Aorta (tissue), 5 donors: ENCODE measurements at regions not wholly inside any gene's neighbourhood (a gene's known extent, or its start where the extent isn't known, plus 50 kb on each side); places are given as distances from the start of the nearest gene placed in this dataset.
"Not testable (repeated sequence)": the region's sequence is repeated elsewhere in the genome, so short reads cannot be mapped to it uniquely, and the experiment has no call there.

Source experiments
- ATAC-seq: fragments of 200-7000 bp; cut with Tn5 transposase; one replicate; pipeline ENCODE4 v1.9.1; 2022; ENCODE audit warnings: moderate library complexity; ENCODE audit not compliant: low FRiP score
- DNase-seq, 2 donors: peaks; one replicate each; pipeline ENCODE4 v3.0.0-alpha.2; 2020
- H3K27ac ChIP-seq, 2 donors: one replicate each; pipeline ENCODE4 v1.5.1; 2013; ENCODE audit warnings: low read length in 2 of 2, mild to moderate bottlenecking in 2 of 2, moderate library complexity in 2 of 2, control low read depth in 1 of 2, inconsistent platforms in 1 of 2, low read depth in 1 of 2
- H3K27me3 ChIP-seq, 2 donors: one replicate each; pipeline ENCODE4 v1.6.1; 2013; ENCODE audit warnings: control low read depth in 1 of 2, low read length in 1 of 2, mild to moderate bottlenecking in 1 of 2, moderate library complexity in 1 of 2; ENCODE audit not compliant: insufficient read depth in 2 of 2, control insufficient read depth in 1 of 2
- H3K36me3 ChIP-seq, 2 donors: one replicate each; pipeline ENCODE4 v1.6.1; 2013; ENCODE audit warnings: control low read depth in 1 of 2, low read length in 1 of 2, mild to moderate bottlenecking in 1 of 2; ENCODE audit not compliant: insufficient read depth in 2 of 2, control insufficient read depth in 1 of 2
- H3K4me1 ChIP-seq, 2 donors: one replicate each; pipeline ENCODE4 v1.6.1; 2013; ENCODE audit warnings: low read length in 2 of 2, control low read depth in 1 of 2, mild to moderate bottlenecking in 1 of 2, moderate library complexity in 1 of 2; ENCODE audit not compliant: insufficient read depth in 2 of 2, control insufficient read depth in 1 of 2
- H3K4me3 ChIP-seq, 2 donors: one replicate each; pipeline ENCODE4 v1.5.1; 2013; ENCODE audit warnings: low read length in 2 of 2, control low read depth in 1 of 2, mild to moderate bottlenecking in 1 of 2
- H3K9me3 ChIP-seq: one replicate; pipeline ENCODE4 v1.6.1; 2013; ENCODE audit warnings: mild to moderate bottlenecking, low read length; ENCODE audit not compliant: control insufficient read depth
- WGBS, 2 donors: extraction: QIAGEN DNeasy Blood & Tissue Kit; methylation state at CpG; one replicate each; pipeline ENCODE4 v1.1.7; 2013; 5-methylcytosine and 5-hydroxymethylcytosine counted together
- intact Hi-C, 2 donors: fragments of 100-400 bp; cut with DNase I; formaldehyde crosslinking; loops; one replicate each; pipeline versions ENCODE4 v1.14.2 to v1.15.0; 2022
- donor health status: healthy with polysubstance abuse.
- donor health status: Bipolar disorder and iron deficiency.
- donor health status: DM: no; HTN: no; CAD: no.
- donor health status: DM: no; HTN: no; CAD: no.
- donor health status: DM: yes; HTN: yes; CAD: no.

DNA sequence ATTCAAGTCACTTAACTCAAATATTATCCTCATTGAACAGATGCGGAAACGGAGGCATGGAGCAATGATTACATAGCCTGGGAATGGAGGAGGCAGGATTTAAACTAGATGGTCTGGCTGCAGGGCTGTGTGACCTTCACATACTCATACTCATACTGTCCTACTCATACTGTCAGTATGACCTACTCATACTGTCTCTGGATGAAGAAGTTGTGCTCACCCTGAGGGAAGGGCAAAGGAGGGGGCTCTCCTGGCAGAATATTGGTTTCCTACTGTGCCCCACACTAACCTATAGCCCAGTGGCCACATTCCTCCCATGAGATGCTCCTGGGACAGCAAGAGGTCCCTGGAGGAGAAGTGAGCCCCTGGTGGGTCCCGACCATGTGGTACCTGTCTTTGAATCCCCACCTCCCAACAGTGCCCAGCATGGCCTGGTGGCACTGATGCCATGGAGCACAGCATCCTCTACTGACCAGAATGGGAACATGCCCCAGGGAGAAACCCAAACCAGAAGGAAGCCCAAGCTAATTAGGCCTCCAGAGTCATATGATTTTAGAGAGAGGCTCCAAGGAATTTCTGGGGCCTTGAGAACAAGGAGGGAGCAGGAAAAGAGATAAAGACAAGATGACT lies 197.3 kb upstream of the SDK2 start:
- H3K27me3 ChIP-seq, result peaks cover 0 to 3% of the 10 kb centered on the region in 2 donors
- ATAC-seq, result peak; percentile 31
- no peaks in the 10 kb centered on the region for H3K9me3 ChIP-seq
- H3K27ac ChIP-seq, result no peak overlapping the region
- intact Hi-C loops, result no loop called here
- no peak for DNase-seq
- H3K36me3 ChIP-seq, result no peaks in the 10 kb centered on the region
- WGBS, 2 donors, result 71 to 82% methylated on average over 3 of the region's 3 CpGs
- H3K4me3 ChIP-seq, result no peak overlapping the region
- no peaks in the 10 kb centered on the region for H3K4me1 ChIP-seq

DNA sequence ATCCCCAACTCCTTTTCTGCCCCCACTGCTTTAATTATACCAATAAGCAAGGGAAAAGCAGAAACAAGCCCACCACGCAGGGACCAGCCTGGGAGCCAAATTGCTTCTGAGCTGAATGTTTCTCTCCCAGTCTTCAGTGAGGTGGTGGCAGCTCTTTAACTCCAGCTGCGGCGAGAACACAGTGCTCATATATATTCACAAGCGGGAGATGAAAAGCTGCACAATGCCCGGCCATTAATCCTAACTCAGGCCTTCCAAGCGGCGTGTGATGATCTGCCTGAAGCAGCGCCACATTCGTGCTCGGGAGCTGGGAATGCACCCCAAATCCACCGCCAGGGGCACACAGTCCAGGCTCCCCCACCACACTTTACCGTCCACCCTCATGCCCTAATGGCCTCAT lies 203.7 kb upstream of the SDK2 start:
- DNase-seq (no peak), ATAC-seq (no peak)
- no peak overlapping the region for H3K27ac ChIP-seq
- no peaks in the 10 kb centered on the region for H3K9me3 ChIP-seq
- WGBS, 2 donors, result 94 to 95% methylated on average over 12 of the region's 12 CpGs
- H3K36me3 ChIP-seq, result no peaks in the 10 kb centered on the region
- intact Hi-C loops, result no loop called here
- H3K27me3 ChIP-seq, result no peaks in the 10 kb centered on the region
- no peak overlapping the region for H3K4me3 ChIP-seq
- no peaks in the 10 kb centered on the region for H3K4me1 ChIP-seq

DNA sequence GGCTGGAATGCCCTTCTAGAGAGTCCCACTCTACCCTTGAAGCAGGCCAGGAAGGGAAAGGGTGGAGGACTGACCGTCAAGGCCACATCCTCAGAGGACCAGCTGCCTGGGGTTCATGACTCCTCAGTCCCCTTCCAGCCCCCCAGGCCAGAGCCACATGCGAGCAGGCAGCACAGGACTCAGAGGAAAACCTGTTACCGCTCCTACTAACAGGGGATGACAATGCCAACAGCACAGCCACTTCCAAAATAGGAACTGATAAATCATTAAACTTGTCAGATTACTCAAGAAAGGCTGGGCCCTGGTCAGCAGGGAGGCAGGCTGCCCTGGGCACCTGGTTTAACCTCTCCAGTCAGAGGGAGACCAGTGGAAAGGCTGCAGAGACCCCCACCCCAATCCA lies 206.2 kb upstream of the SDK2 start:
- DNase-seq, result no peak
- no peaks in the 10 kb centered on the region for H3K36me3 ChIP-seq
- 50 to 52% methylated on average over 3 of the region's 3 CpGs for WGBS, 2 donors

DNA sequence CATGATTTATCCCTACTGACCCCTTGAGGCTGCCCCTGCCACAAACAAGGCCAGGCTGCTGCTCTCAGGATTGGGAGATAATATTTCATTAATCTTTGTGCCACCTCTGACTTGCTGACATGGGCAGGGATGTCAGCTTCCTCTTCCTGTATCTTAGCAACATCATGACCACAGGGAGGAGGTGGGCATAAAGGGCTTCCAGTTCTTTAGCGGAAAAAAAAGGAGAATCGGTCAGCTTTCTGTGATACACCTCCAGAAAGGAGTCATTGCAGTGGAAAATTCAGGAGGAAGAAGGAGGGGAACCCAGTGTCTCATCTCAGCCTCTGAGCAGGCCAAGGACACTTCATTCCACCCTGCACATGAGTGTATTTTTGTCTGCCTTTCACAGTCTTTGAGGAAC lies 206.8 kb upstream of the SDK2 start:
- H3K27me3 ChIP-seq, result no peaks in the 10 kb centered on the region
- intact Hi-C loops, result loop anchor here in 1 of 2 donors (10.0 kb wide), 1 partner anchor 254 kb away; no protein-coding TSS in a partner anchor
- ATAC-seq, result no peak
- H3K4me1 ChIP-seq, result no peaks in the 10 kb centered on the region
- no peak overlapping the region for H3K27ac ChIP-seq
- H3K4me3 ChIP-seq, result no peak overlapping the region
- DNase-seq, result no peak
- no peaks in the 10 kb centered on the region for H3K36me3 ChIP-seq
- WGBS, 2 donors, result 92 to 98% methylated on average over 2 of the region's 2 CpGs
- H3K9me3 ChIP-seq, result peaks cover 3% of the 10 kb centered on the region

More for the DNA sequence above, 206.2 kb upstream of the SDK2 start:
- intact Hi-C loops, result loop anchor here in 1 of 2 donors (10.0 kb wide), 1 partner anchor 254 kb away; no protein-coding TSS in a partner anchor
- peaks cover 2% of the 10 kb centered on the region for H3K9me3 ChIP-seq
- no peaks in the 10 kb centered on the region for H3K4me1 ChIP-seq
- ATAC-seq, result no peak
- no peak overlapping the region for H3K4me3 ChIP-seq
- H3K27me3 ChIP-seq, result no peaks in the 10 kb centered on the region
- H3K27ac ChIP-seq, result no peak overlapping the region

DNA sequence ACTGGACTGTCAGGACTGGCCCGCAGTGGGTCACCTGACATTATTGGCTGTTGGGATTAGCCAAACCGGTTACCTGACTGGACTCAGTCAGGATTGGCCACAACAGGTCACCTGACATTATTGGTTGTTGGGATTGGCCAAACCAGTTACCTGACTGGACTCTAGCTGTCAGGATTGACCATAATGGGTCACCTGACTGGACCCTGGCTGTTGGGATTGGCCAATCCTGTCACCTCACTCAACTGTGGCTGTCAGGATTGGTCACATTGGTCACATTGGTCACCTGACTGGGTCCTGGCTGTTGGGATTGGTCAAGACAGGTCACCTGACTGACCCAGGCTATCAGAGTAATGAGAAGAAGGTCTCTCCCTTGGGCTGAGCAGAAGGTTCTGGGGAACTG lies 207.7 kb upstream of the SDK2 start:
- ATAC-seq (no peak), DNase-seq (no peak)
- H3K27me3 ChIP-seq, result no peaks in the 10 kb centered on the region
- no peak overlapping the region for H3K27ac ChIP-seq
- intact Hi-C loops, result loop anchor here in 1 of 2 donors (10.0 kb wide), 1 partner anchor 253 kb away; no protein-coding TSS in a partner anchor
- no peaks in the 10 kb centered on the region for H3K4me1 ChIP-seq
- no peaks in the 10 kb centered on the region for H3K36me3 ChIP-seq
- no peak overlapping the region for H3K4me3 ChIP-seq
- 92 to 99% methylated on average over 2 of the region's 2 CpGs for WGBS, 2 donors
- H3K9me3 ChIP-seq, result peaks cover 3% of the 10 kb centered on the region

DNA sequence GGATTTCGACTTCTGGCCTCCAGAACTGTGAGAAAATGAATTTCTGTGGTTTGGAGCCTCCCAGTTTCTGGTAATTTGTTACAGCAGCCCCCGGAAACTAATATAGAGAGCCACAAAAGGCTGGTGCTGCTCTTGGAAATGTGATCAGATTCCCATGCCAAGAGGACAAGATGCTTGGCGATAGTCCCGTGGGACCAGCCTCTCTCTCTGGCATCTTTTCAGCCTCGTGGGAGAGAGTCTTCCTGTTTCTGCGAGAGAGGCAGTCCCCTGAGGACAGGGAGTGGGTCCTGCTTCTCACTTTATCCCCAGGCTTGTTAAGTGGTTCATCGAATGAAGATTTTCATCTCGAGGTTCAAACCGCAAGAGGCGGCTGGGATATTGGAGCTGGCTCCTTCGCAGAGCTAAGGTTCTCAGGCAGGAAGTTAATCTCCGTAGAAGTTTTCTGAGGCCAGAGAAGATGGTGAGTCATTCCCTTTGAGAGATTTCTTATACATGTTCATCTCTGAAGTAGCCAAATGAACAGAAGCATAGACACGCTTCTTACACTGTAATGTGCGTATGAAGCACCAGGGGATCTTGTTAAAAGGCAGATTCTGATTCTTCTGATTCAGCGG lies 211.6 kb upstream of the SDK2 start:
- intact Hi-C loops, result loop anchor here in 1 of 2 donors (10.0 kb wide), 1 partner anchor 249 kb away; no protein-coding TSS in a partner anchor
- no peaks in the 10 kb centered on the region for H3K27me3 ChIP-seq
- no peak overlapping the region for H3K27ac ChIP-seq
- DNase-seq (no peak), ATAC-seq (no peak)
- H3K4me1 ChIP-seq, result no peaks in the 10 kb centered on the region
- peaks cover 3% of the 10 kb centered on the region for H3K9me3 ChIP-seq
- 73 to 76% methylated on average over 15 of the region's 15 CpGs for WGBS, 2 donors
- no peaks in the 10 kb centered on the region for H3K36me3 ChIP-seq
- H3K4me3 ChIP-seq, result no peak overlapping the region

DNA sequence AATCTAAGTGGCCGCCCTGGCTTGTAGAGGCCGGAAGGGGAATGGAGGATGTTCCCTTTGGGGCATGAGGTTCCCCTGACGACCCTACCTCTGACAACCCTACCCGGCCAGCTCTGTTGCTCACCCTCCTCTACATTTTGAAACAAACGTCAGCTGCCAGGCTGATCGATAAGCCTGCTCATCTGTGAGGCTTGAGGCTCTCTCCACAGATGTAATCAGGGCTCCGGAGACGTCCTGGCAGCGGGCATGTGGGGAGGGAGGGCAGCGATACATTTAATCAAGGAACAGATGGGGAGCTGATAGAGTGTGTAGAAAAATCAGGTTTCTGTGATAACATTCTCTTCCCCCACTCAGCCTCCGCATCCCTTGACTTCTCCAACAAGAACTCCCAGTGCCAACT lies 212.3 kb upstream of the SDK2 start:
- no peaks in the 10 kb centered on the region for H3K27me3 ChIP-seq
- intact Hi-C loops, result loop anchor here in 1 of 2 donors (10.0 kb wide), 1 partner anchor 248 kb away; no protein-coding TSS in a partner anchor
- DNase-seq, result no peak
- H3K4me3 ChIP-seq, result no peak overlapping the region
- peaks cover 3% of the 10 kb centered on the region for H3K9me3 ChIP-seq
- 83 to 86% methylated on average over 11 of the region's 11 CpGs for WGBS, 2 donors
- no peak overlapping the region for H3K27ac ChIP-seq
- ATAC-seq, result no peak
- H3K4me1 ChIP-seq, result no peaks in the 10 kb centered on the region
- H3K36me3 ChIP-seq, result no peaks in the 10 kb centered on the region

DNA sequence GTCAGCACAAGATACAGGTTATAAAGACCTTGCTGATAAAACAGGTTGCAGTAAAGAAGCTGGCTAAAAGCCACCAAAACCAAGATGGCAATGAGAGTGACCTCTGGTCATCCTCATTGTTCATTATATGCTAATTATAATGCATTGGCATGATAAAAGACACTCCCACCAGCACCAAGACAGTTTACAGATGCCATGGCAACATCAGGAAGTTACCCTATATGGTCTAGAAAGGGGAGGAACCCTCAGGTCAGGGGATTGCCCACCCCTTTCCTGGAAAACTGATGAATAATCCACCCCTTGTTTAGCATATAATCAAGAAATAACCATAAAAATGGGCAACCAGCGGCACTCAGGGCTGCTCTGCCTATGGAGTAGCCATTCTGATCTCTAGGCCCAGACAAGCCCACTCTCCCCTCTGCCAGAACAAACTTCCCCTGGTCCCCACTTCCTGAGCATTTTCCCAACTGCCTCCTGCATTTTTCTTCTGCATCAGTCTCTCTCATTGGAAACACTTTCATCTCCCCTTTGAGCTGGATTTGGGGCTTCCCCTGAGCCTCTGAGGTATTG lies 215.3 kb upstream of the SDK2 start:
- not testable (repeated sequence) for H3K27ac ChIP-seq, H3K4me1 ChIP-seq, H3K27me3 ChIP-seq, H3K9me3 ChIP-seq, DNase-seq, H3K36me3 ChIP-seq, H3K4me3 ChIP-seq, ATAC-seq
- intact Hi-C loops, result loop anchor here in 1 of 2 donors (10.0 kb wide), 1 partner anchor 245 kb away; no protein-coding TSS in a partner anchor
- WGBS, 2 donors, result 90 to 92% methylated on average over 1 of the region's 1 CpG

DNA sequence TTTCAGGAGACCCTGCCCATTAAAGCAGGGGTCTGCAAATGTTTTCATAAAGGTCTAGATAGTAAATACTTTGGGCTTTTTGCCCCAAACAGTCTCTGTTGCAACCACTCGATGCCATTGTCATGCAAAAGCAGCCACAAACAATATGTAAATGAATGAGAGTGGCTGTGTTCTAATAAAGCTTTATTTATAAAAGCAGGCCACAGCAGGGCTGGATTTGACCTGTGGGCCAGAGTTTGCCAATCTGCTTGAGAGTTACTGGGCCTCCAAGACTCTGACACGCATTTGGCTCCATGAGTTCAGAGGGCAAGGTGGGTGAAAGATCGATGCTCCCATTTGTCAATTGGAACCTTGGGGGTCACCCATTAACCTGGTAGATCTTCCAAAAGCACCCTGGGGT lies 217.3 kb upstream of the SDK2 start:
- no peak for ATAC-seq
- intact Hi-C loops, result no loop called here
- no peaks in the 10 kb centered on the region for H3K9me3 ChIP-seq
- no peak overlapping the region for H3K4me3 ChIP-seq
- H3K4me1 ChIP-seq, result no peaks in the 10 kb centered on the region
- H3K27me3 ChIP-seq, result no peaks in the 10 kb centered on the region
- H3K36me3 ChIP-seq, result no peaks in the 10 kb centered on the region
- no peak for DNase-seq
- 97% methylated on average over 3 of the region's 3 CpGs for WGBS, 2 donors
- no peak overlapping the region for H3K27ac ChIP-seq
